Kidney epithelial cell (primary cell): ENCODE measurements at regions not wholly inside any gene's neighbourhood (a gene's known extent, or its start where the extent isn't known, plus 50 kb on each side); places are given as distances from the start of the nearest gene placed in this dataset.

ENCODE experiments used
- DNase-seq: peaks from one replicate; pipeline ENCODE4 v3.0.0-alpha.2; 2010; ENCODE audit warnings: low read depth
- H3K27me3 ChIP-seq: 2 replicates; pipeline ENCODE4 v1.6.0; 2011; ENCODE audit warnings: low read length; ENCODE audit not compliant: control insufficient read depth, insufficient read depth
- H3K36me3 ChIP-seq: 2 replicates; pipeline ENCODE4 v1.5.1; 2011; ENCODE audit warnings: low read length; ENCODE audit not compliant: control insufficient read depth, insufficient read depth
- H3K4me3 ChIP-seq: 2 replicates; pipeline ENCODE4 v1.5.1; 2011; ENCODE audit warnings: low read depth, mild to moderate bottlenecking, control low read depth, low read length
- CTCF ChIP-seq: IDR thresholded peaks from 2 replicates; pipeline ENCODE4 v1.5.1; 2011; ENCODE audit warnings: mild to moderate bottlenecking, moderate library complexity, low read length, control low read depth, inconsistent platforms; ENCODE audit not compliant: insufficient read depth, poor library complexity, severe bottlenecking

- no peak overlapping the region for H3K4me3 ChIP-seq
- no peaks in the 10 kb centered on the region for H3K36me3 ChIP-seq
- TF ChIP-seq CTCF = no peak
- no peak for DNase-seq
- no peaks in the 10 kb centered on the region for H3K27me3 ChIP-seq
Measured at GRCh38 chr1:193666485-193667083, 480.2 kb upstream of the B3GALT2 start.

GRCh38 chr1:193663965-193664364 lies 477.6 kb upstream of the B3GALT2 start:
- DNase-seq = no peak
- H3K36me3 ChIP-seq = no peaks in the 10 kb centered on the region
- no peak for TF ChIP-seq CTCF
- H3K4me3 ChIP-seq = no peak overlapping the region
- H3K27me3 ChIP-seq = no peaks in the 10 kb centered on the region

GRCh38 chr1:193662030-193662429 lies 475.6 kb upstream of the B3GALT2 start:
- Histone ChIP-seq H3K4me3 (no peak overlapping the region), H3K27me3 (no peaks in the 10 kb centered on the region), H3K36me3 (no peaks in the 10 kb centered on the region)
- TF ChIP-seq CTCF = no peak
- DNase-seq = no peak

GRCh38 chr1:193661385-193661784 lies 475.0 kb upstream of the B3GALT2 start:
- DNase-seq = no peak
- H3K36me3 ChIP-seq = no peaks in the 10 kb centered on the region
- no peaks in the 10 kb centered on the region for H3K27me3 ChIP-seq
- no peak overlapping the region for H3K4me3 ChIP-seq
- TF ChIP-seq CTCF = no peak

GRCh38 chr1:193660428-193660827 lies 474.0 kb upstream of the B3GALT2 start:
- DNase-seq = no peak
- H3K36me3 ChIP-seq = no peaks in the 10 kb centered on the region
- TF ChIP-seq CTCF = no peak
- H3K4me3 ChIP-seq = no peak overlapping the region
- no peaks in the 10 kb centered on the region for H3K27me3 ChIP-seq

- H3K36me3 ChIP-seq = no peaks in the 10 kb centered on the region
- no peak for TF ChIP-seq CTCF
- no peak for DNase-seq
- no peak overlapping the region for H3K4me3 ChIP-seq
- H3K27me3 ChIP-seq = no peaks in the 10 kb centered on the region
Measured at GRCh38 chr1:193658691-193659090, 472.3 kb upstream of the B3GALT2 start.
